Suprapubic skin (tissue), 4 donors: ENCODE measurements at regions not wholly inside any gene's neighbourhood (a gene's known extent, or its start where the extent isn't known, plus 50 kb on each side); places are given as distances from the start of the nearest gene placed in this dataset.

Experiments
- EP300 ChIP-seq: sonication (generic); formaldehyde crosslinking; IDR thresholded peaks from one replicate; pipeline ENCODE4 v1.6.1; 2017; ENCODE audit warnings: antibody characterized with exemption
- POLR2A ChIP-seq, 2 donors: fragments of 450-650 bp; IDR thresholded peaks; one replicate each; pipeline ENCODE4 v1.6.1; 2017; ENCODE audit warnings: antibody characterized with exemption in 2 of 2, mild to moderate bottlenecking in 2 of 2, moderate library complexity in 2 of 2
- POLR2AphosphoS5 ChIP-seq, 3 donors: sonication (generic); formaldehyde crosslinking; IDR thresholded peaks; one replicate each; pipeline ENCODE4 v1.6.1; 2017; ENCODE audit warnings: antibody characterized with exemption in 3 of 3
- TF ChIP-seq, protein P1 (sequence below), 2 donors: fragments of 200-600 bp in 1 of 2; fragments of 450-650 bp in 1 of 2; sonication (generic) in 1 of 2; IDR thresholded peaks; one replicate each; pipeline ENCODE4 v1.5.1; 2016 to 2019; ENCODE audit warnings: antibody characterized with exemption in 2 of 2, mild to moderate bottlenecking in 1 of 2, moderate library complexity in 1 of 2

DNA sequence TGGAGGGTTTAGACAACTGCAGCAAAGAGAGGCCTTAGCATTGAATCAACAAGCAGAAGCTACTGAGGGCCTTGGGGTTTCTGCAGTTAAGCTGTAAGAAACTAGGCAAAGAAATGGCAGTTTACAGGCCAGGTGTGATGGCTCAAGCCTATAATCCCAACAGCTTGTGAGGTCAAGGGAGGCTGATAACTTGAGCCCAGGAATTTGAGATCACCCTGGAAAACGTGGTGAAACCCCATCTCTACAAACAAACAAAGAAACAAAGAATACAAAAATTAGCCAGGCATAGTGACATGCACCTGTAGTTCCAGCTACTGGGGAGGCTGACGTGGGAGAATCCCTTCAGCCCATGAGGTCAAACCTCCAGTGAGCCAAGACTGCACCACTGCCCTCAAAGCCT, 421.6 kb upstream of the CHST9 start:
- TF ChIP-seq, protein P1, sequence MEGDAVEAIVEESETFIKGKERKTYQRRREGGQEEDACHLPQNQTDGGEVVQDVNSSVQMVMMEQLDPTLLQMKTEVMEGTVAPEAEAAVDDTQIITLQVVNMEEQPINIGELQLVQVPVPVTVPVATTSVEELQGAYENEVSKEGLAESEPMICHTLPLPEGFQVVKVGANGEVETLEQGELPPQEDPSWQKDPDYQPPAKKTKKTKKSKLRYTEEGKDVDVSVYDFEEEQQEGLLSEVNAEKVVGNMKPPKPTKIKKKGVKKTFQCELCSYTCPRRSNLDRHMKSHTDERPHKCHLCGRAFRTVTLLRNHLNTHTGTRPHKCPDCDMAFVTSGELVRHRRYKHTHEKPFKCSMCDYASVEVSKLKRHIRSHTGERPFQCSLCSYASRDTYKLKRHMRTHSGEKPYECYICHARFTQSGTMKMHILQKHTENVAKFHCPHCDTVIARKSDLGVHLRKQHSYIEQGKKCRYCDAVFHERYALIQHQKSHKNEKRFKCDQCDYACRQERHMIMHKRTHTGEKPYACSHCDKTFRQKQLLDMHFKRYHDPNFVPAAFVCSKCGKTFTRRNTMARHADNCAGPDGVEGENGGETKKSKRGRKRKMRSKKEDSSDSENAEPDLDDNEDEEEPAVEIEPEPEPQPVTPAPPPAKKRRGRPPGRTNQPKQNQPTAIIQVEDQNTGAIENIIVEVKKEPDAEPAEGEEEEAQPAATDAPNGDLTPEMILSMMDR (IDR thresholded peaks at IDR 0.05) = no peak
- TF ChIP-seq POLR2A (IDR thresholded peaks at IDR 0.05) (no peak), EP300 (no peak), POLR2AphosphoS5 (IDR thresholded peaks at IDR 0.05) (no peak)
